ENCODE measurements at regions not wholly inside any gene's neighbourhood (a gene's known extent, or its start where the extent isn't known, plus 50 kb on each side); places are given as distances from the start of the nearest gene placed in this dataset.

GRCh38 chr2:189341077-189341476 is 100.2 kb upstream of the WDR75 start:
- TF ChIP-seq POLR2A (IDR thresholded peaks at IDR 0.05; ENCODE audit: low read length) (no peak), GATA1 (IDR thresholded peaks at IDR 0.05; ENCODE audit: low read depth, low read length) (no peak)
